Breast epithelium (tissue), 4 donors: ENCODE measurements at regions not wholly inside any gene's neighbourhood (a gene's known extent, or its start where the extent isn't known, plus 50 kb on each side); places are given as distances from the start of the nearest gene placed in this dataset.

ENCODE experiments used
- DNase-seq, 2 donors: peaks; one replicate each; pipeline ENCODE4 v3.0.0-alpha.2; 2019; ENCODE audit warnings: low spot score in 2 of 2
- H3K27ac ChIP-seq, 2 donors: fragments of 200-600 bp; sonication (generic) in 1 of 2; one replicate each; pipeline ENCODE4 v1.5.1; 2016 to 2019; ENCODE audit warnings: mild to moderate bottlenecking in 1 of 2
- H3K27me3 ChIP-seq, 2 donors: fragments of 200-600 bp; sonication (generic) in 1 of 2; one replicate each; pipeline versions ENCODE4 v1.5.1 to v1.6.0; 2017 to 2019; ENCODE audit warnings: control low read depth in 1 of 2, mild to moderate bottlenecking in 1 of 2
- H3K36me3 ChIP-seq: fragments of 200-600 bp; one replicate; pipeline ENCODE4 v1.5.1; 2019
- H3K4me1 ChIP-seq, 2 donors: fragments of 200-600 bp; sonication (generic); one replicate each; pipeline ENCODE4 v1.5.1; 2016 to 2019; ENCODE audit warnings: control low read depth in 1 of 2
- H3K4me3 ChIP-seq, 3 donors: fragments of 200-600 bp; sonication (generic); 1 replicate in 2 of 3; 2 replicates in 1 of 3; pipeline ENCODE4 v1.5.1; 2016 to 2019; ENCODE audit warnings: mild to moderate bottlenecking in 3 of 3, moderate library complexity in 2 of 3
- H3K9me3 ChIP-seq, 2 donors: fragments of 200-600 bp; sonication (generic) in 1 of 2; one replicate each; pipeline ENCODE4 v1.5.1; 2016 to 2019; ENCODE audit warnings: control low read depth in 1 of 2
- POLR2A ChIP-seq: fragments of 450-650 bp; IDR thresholded peaks from one replicate; pipeline ENCODE4 v1.6.1; 2016; ENCODE audit warnings: antibody characterized with exemption, mild to moderate bottlenecking, moderate library complexity
- POLR2AphosphoS5 ChIP-seq, 3 donors: sonication (generic); formaldehyde crosslinking; IDR thresholded peaks; one replicate each; pipeline ENCODE4 v1.6.1; 2017; ENCODE audit warnings: antibody characterized with exemption in 3 of 3
- intact Hi-C: fragments of 100-400 bp; cut with DNase I; formaldehyde crosslinking; loops from one replicate; pipeline ENCODE4 v1.15.1; 2023; ENCODE audit warnings: low total_unique reads
- TF ChIP-seq, protein P1 (sequence below), 3 donors: fragments of 450-650 bp; IDR thresholded peaks; one replicate each; pipeline ENCODE4 v1.5.1; 2016 to 2017; ENCODE audit warnings: antibody characterized with exemption in 3 of 3, mild to moderate bottlenecking in 3 of 3, moderate library complexity in 3 of 3

DNA sequence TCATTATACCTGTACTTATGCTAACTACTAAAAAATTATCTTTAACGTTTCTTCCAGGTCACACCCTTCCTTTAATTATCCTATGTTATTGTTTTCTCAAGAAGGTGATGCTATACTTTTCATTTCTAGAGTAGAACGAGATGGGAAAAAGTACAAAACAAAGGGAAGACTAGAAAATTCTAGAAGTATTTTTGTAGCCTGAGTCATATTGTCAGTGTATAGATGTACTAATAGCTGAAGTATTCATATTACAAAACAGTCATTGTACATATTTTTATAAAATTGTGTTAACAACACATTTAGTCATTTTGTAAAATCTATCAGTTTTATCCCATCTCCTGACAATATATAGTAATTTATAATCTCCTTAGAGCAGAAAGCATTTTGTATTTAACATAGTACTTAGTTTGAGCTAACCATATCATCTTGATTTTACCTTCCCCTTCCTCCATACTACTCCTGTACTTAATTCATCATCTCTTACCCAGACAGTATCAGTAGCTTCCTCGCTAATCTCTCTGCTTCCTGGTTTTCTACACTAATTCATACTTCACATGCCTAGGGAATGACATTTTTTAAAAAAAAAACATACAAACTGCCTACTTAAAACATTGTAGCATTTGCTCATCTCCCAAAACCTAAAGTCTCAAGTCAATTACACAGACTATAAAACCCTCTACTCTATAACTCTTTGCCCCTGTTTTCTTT is 920.9 kb downstream of the RPS29 start:
- Histone ChIP-seq H3K4me1 (no peaks in the 10 kb centered on the region), H3K4me3 (no peak overlapping the region), H3K27me3 (no peaks in the 10 kb centered on the region), H3K36me3 (no peaks in the 10 kb centered on the region), H3K9me3 (peaks cover 0 to 15% of the 10 kb centered on the region in 2 donors), H3K27ac (no peak overlapping the region)
- DNase-seq = no peak
- intact Hi-C loops = no loop called here
- no peak for TF ChIP-seq POLR2A
- no peak for TF ChIP-seq POLR2AphosphoS5 (IDR thresholded peaks at IDR 0.05)
- TF ChIP-seq, protein P1, sequence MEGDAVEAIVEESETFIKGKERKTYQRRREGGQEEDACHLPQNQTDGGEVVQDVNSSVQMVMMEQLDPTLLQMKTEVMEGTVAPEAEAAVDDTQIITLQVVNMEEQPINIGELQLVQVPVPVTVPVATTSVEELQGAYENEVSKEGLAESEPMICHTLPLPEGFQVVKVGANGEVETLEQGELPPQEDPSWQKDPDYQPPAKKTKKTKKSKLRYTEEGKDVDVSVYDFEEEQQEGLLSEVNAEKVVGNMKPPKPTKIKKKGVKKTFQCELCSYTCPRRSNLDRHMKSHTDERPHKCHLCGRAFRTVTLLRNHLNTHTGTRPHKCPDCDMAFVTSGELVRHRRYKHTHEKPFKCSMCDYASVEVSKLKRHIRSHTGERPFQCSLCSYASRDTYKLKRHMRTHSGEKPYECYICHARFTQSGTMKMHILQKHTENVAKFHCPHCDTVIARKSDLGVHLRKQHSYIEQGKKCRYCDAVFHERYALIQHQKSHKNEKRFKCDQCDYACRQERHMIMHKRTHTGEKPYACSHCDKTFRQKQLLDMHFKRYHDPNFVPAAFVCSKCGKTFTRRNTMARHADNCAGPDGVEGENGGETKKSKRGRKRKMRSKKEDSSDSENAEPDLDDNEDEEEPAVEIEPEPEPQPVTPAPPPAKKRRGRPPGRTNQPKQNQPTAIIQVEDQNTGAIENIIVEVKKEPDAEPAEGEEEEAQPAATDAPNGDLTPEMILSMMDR (IDR thresholded peaks at IDR 0.05) = no peak

DNA sequence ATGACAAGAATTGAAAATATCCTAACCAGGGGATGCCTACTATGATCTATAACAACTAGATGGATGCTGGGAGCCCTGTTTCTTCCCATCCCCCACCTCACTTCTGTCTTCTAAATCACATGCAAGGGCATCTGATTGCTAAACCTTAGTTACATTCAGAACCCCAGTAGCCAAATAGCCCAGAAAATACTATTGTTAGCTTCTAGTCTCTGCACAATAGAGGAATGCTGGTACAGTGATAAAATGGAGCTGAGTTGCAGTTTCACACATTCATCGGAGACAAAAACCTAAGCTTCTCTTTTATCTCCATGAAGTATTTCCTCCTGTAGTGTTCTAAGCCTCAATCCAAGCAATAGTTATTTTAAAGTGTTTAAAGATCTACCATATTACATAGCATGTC is 942.9 kb downstream of the RPS29 start:
- Histone ChIP-seq H3K4me1 (no peaks in the 10 kb centered on the region), H3K4me3 (no peak overlapping the region), H3K36me3 (no peaks in the 10 kb centered on the region), H3K27me3 (no peaks in the 10 kb centered on the region), H3K27ac (no peak overlapping the region), H3K9me3 (peaks cover 0 to 9% of the 10 kb centered on the region in 2 donors)
- intact Hi-C loops = no loop called here
- TF ChIP-seq POLR2A (no peak), POLR2AphosphoS5 (IDR thresholded peaks at IDR 0.05) (no peak)
- TF ChIP-seq, protein P1 (IDR thresholded peaks at IDR 0.05) = no peak
- no peak for DNase-seq

DNA sequence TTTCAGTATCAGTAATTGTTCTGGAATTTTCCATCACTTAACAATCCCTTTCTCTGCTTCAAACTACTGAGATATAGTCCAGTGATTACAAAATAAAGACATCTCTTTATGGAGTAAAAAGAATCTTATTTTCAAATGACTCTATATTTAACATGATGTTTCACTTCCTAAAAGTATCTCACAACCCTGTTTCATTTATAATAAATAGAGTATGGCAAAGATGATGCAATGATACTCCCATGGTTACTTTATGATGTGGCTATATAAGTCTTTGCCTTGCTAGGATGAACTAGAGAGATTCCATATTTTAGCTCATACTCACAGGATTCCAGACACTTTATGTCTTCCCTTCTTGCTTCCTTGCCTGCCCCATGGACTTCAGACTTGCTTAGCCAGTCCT is 953.5 kb upstream of the MDGA2 start:
- Histone ChIP-seq H3K4me3 (no peak overlapping the region), H3K27me3 (no peaks in the 10 kb centered on the region), H3K36me3 (no peaks in the 10 kb centered on the region), H3K4me1 (no peaks in the 10 kb centered on the region), H3K27ac (no peak overlapping the region), H3K9me3 (no peaks in the 10 kb centered on the region)
- DNase-seq = no peak
- intact Hi-C loops = no loop called here
- no peak for TF ChIP-seq POLR2A
- TF ChIP-seq, protein P1 (IDR thresholded peaks at IDR 0.05) = no peak
- TF ChIP-seq POLR2AphosphoS5 (IDR thresholded peaks at IDR 0.05) = no peak

DNA sequence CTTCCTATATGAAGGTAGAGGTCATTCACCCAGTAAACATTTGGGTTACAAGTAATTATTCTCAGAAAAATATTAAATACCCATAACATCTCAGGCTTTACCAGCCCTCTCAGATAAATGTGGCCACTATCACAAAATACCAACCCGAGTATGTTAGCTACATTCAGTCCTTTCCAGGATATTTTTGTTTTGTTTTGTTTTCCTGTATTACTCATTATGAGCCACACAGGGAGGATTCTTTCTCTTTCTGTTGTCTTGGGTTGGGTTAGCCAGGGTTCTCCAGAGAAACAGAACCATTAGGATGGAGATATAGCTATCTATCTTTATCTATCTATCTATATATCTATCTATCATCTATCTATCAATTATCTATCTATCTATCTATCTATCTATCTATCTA is 947.6 kb upstream of the MDGA2 start:
- intact Hi-C loops = no loop called here
- no peak for DNase-seq
- Histone ChIP-seq H3K9me3 (no peaks in the 10 kb centered on the region), H3K4me1 (no peaks in the 10 kb centered on the region), H3K36me3 (no peaks in the 10 kb centered on the region), H3K4me3 (no peak overlapping the region), H3K27me3 (no peaks in the 10 kb centered on the region), H3K27ac (no peak overlapping the region)
- no peak for TF ChIP-seq POLR2AphosphoS5 (IDR thresholded peaks at IDR 0.05)
- TF ChIP-seq, protein P1 (IDR thresholded peaks at IDR 0.05) = no peak
- TF ChIP-seq POLR2A = no peak

DNA sequence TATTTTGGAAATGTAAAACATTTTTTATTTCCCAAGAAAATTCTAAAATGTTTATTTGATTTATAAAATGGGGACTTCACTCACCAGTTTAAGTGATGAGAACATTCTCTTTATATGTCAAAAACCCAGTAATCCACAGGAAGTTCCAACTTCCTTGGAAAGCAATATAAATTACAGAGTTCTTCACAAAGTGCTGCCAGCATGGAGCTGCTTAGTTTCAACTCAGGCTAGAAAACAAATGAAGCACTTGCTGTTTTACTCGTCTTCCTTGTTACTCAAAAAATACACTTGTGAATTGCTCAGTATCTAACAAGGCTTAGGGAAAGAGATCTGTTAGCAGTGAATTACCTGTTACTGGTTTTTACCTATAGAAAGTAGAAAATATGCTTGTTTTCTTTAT is 942.7 kb upstream of the MDGA2 start:
- no peaks in the 10 kb centered on the region for H3K4me1 ChIP-seq
- H3K9me3 ChIP-seq = no peaks in the 10 kb centered on the region
- no peak for TF ChIP-seq POLR2A
- TF ChIP-seq, protein P1 (IDR thresholded peaks at IDR 0.05) = no peak
- no peak for TF ChIP-seq POLR2AphosphoS5 (IDR thresholded peaks at IDR 0.05)
- no peaks in the 10 kb centered on the region for H3K27me3 ChIP-seq
- no peaks in the 10 kb centered on the region for H3K36me3 ChIP-seq
- H3K27ac ChIP-seq = no peak overlapping the region
- intact Hi-C loops = no loop called here
- no peak overlapping the region for H3K4me3 ChIP-seq
- DNase-seq = no peak
